Lower lobe of right lung (tissue), 2 donors: ENCODE measurements at regions not wholly inside any gene's neighbourhood (a gene's known extent, or its start where the extent isn't known, plus 50 kb on each side); places are given as distances from the start of the nearest gene placed in this dataset.

Source experiments
- ATAC-seq, 2 donors: fragments of 200-7000 bp; cut with Tn5 transposase; one replicate each; pipeline ENCODE4 v1.9.1; 2020 to 2022; ENCODE audit warnings: mild to moderate bottlenecking in 2 of 2, moderate library complexity in 2 of 2
- DNase-seq: peaks from one replicate; pipeline ENCODE4 v3.0.0-alpha.2; 2020
- H3K27ac ChIP-seq: fragments of 200-600 bp; one replicate; pipeline ENCODE4 v1.8.0; 2022
- H3K27me3 ChIP-seq: fragments of 200-600 bp; one replicate; pipeline ENCODE4 v1.8.0; 2022; ENCODE audit warnings: low read depth
- H3K36me3 ChIP-seq: fragments of 200-600 bp; one replicate; pipeline ENCODE4 v1.8.0; 2022; ENCODE audit warnings: mild to moderate bottlenecking
- H3K4me1 ChIP-seq: fragments of 200-600 bp; one replicate; pipeline ENCODE4 v1.8.0; 2022
- H3K4me3 ChIP-seq: fragments of 200-600 bp; one replicate; pipeline ENCODE4 v1.8.0; 2022; ENCODE audit warnings: mild to moderate bottlenecking
- H3K9me3 ChIP-seq: fragments of 200-600 bp; one replicate; pipeline ENCODE4 v1.8.0; 2022
- CTCF ChIP-seq: fragments of 200-600 bp; IDR thresholded peaks from one replicate; pipeline ENCODE4 v1.8.0; 2022; ENCODE audit warnings: antibody characterized with exemption, mild to moderate bottlenecking
- intact Hi-C: fragments of 100-400 bp; cut with DNase I; formaldehyde crosslinking; loops from one replicate; pipeline ENCODE4 v1.11.0; 2022
- donor health status: DM: no; HTN: yes; CAD: no; lungs with severe emphysema.

- DNase-seq: no peak
- H3K27me3 ChIP-seq: no peaks in the 10 kb centered on the region
- no peak for ATAC-seq
- no peak for TF ChIP-seq CTCF
- H3K9me3 ChIP-seq: no peaks in the 10 kb centered on the region
- H3K27ac ChIP-seq: no peak overlapping the region
- intact Hi-C loops: no loop called here
- H3K36me3 ChIP-seq: no peaks in the 10 kb centered on the region
- no peak overlapping the region for H3K4me3 ChIP-seq
- no peaks in the 10 kb centered on the region for H3K4me1 ChIP-seq
These were observed 81.9 kb upstream of the AVPR1A start for GRCh38 chr12:63232896-63233295.

GRCh38 chr12:63228853-63229252, 77.9 kb upstream of the AVPR1A start:
- H3K9me3 ChIP-seq: no peaks in the 10 kb centered on the region
- H3K4me3 ChIP-seq: no peak overlapping the region
- H3K36me3 ChIP-seq: no peaks in the 10 kb centered on the region
- intact Hi-C loops: no loop called here
- ATAC-seq (no peak), DNase-seq (no peak)
- H3K4me1 ChIP-seq: no peaks in the 10 kb centered on the region
- H3K27me3 ChIP-seq: no peaks in the 10 kb centered on the region
- TF ChIP-seq CTCF: no peak
- H3K27ac ChIP-seq: no peak overlapping the region

GRCh38 chr12:63226792-63227463, 75.9 kb upstream of the AVPR1A start:
- Histone ChIP-seq H3K4me3 (no peak overlapping the region), H3K4me1 (no peaks in the 10 kb centered on the region), H3K9me3 (no peaks in the 10 kb centered on the region), H3K36me3 (no peaks in the 10 kb centered on the region), H3K27ac (no peak overlapping the region), H3K27me3 (no peaks in the 10 kb centered on the region)
- intact Hi-C loops: no loop called here
- no peak for DNase-seq
- no peak for ATAC-seq
- TF ChIP-seq CTCF: no peak

- H3K9me3 ChIP-seq: no peaks in the 10 kb centered on the region
- TF ChIP-seq CTCF: no peak
- no peak for DNase-seq
- ATAC-seq: no peak
- H3K36me3 ChIP-seq: no peaks in the 10 kb centered on the region
- H3K27me3 ChIP-seq: no peaks in the 10 kb centered on the region
- H3K27ac ChIP-seq: no peak overlapping the region
- H3K4me1 ChIP-seq: no peaks in the 10 kb centered on the region
- H3K4me3 ChIP-seq: no peak overlapping the region
- intact Hi-C loops: no loop called here
These were observed 73.4 kb upstream of the AVPR1A start for GRCh38 chr12:63224396-63224795.

- Histone ChIP-seq H3K36me3 (no peaks in the 10 kb centered on the region), H3K4me1 (no peaks in the 10 kb centered on the region), H3K27ac (no peak overlapping the region), H3K4me3 (no peak overlapping the region), H3K27me3 (no peaks in the 10 kb centered on the region), H3K9me3 (no peaks in the 10 kb centered on the region)
- ATAC-seq (no peak), DNase-seq (no peak)
- intact Hi-C loops: no loop called here
- TF ChIP-seq CTCF: no peak
These were observed 72.1 kb upstream of the AVPR1A start for GRCh38 chr12:63223128-63223527.

- H3K4me3 ChIP-seq: no peak overlapping the region
- intact Hi-C loops: no loop called here
- no peak for TF ChIP-seq CTCF
- DNase-seq (no peak), ATAC-seq (no peak)
- H3K9me3 ChIP-seq: no peaks in the 10 kb centered on the region
- H3K36me3 ChIP-seq: no peaks in the 10 kb centered on the region
- no peaks in the 10 kb centered on the region for H3K4me1 ChIP-seq
- no peak overlapping the region for H3K27ac ChIP-seq
- H3K27me3 ChIP-seq: no peaks in the 10 kb centered on the region
These were observed 71.6 kb upstream of the AVPR1A start for GRCh38 chr12:63222582-63222981.
